SK-N-SH (cell line): ENCODE measurements at regions not wholly inside any gene's neighbourhood (a gene's known extent, or its start where the extent isn't known, plus 50 kb on each side); places are given as distances from the start of the nearest gene placed in this dataset.

Experiments used
- GABPA ChIP-seq: IDR thresholded peaks from 2 replicates; pipeline ENCODE4 v1.4.0; 2012; ENCODE audit warnings: low read depth, mild to moderate bottlenecking
- JUND ChIP-seq: IDR thresholded peaks from 2 replicates; pipeline ENCODE4 v1.4.0; 2012
- TF ChIP-seq, protein P1 (sequence below): fragments of 200-600 bp; sonication (generic); IDR thresholded peaks from 2 replicates; pipeline ENCODE4 v1.6.1; 2017; ENCODE audit warnings: antibody characterized with exemption, mild to moderate bottlenecking, moderate library complexity

DNA sequence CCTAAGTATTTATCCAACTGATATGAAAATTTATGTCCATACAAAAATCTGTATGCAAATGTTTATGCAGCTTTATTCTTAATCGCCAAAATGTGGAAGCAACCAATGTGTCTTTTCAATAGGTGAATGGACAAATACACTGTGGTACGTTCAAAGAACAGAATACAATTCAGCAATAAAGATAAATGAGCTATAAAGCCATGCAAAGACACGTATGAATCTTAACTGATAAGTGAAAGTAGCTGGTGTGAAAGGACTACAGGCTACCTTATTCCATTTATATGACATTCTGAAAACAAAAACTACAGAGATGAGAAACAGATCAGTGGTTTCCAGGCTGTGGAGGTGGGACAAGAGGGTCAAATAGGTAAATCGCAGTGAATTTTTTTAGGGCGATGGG lies 419.6 kb upstream of the B3GALT2 start:
- TF ChIP-seq GABPA (no peak), JUND (no peak)
- TF ChIP-seq, protein P1, sequence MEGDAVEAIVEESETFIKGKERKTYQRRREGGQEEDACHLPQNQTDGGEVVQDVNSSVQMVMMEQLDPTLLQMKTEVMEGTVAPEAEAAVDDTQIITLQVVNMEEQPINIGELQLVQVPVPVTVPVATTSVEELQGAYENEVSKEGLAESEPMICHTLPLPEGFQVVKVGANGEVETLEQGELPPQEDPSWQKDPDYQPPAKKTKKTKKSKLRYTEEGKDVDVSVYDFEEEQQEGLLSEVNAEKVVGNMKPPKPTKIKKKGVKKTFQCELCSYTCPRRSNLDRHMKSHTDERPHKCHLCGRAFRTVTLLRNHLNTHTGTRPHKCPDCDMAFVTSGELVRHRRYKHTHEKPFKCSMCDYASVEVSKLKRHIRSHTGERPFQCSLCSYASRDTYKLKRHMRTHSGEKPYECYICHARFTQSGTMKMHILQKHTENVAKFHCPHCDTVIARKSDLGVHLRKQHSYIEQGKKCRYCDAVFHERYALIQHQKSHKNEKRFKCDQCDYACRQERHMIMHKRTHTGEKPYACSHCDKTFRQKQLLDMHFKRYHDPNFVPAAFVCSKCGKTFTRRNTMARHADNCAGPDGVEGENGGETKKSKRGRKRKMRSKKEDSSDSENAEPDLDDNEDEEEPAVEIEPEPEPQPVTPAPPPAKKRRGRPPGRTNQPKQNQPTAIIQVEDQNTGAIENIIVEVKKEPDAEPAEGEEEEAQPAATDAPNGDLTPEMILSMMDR, result no peak
